ENCODE measurements at regions not wholly inside any gene's neighbourhood (a gene's known extent, or its start where the extent isn't known, plus 50 kb on each side); places are given as distances from the start of the nearest gene placed in this dataset.

DNA sequence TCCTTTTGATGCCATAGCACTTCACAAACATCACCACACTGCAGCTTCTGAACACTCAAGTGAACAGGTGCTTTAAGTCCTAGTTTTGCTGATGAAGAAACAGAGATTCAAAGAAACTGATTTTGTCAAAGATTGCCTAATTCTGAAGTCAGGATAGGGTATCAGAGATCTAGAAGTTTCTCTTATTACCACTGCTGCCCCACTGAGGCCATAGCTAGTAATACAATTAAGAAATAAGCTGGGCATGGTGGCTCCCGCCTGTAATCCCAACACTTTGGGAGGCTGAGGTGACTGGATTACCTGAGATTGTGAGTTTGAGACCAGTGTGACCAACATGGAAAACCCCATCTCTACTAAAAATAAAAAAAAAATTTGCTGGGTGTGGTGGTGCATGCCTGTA is 458.3 kb upstream of the SEL1L start:
- no peaks in the 10 kb centered on the region for H3K27me3 Mint-ChIP-seq (ENCODE audit: low read depth)
- ATAC-seq (peak; percentile 68; the same call in 1 of the 2 replicates), DNase-seq (ENCODE audit: low spot score) (no peak)
- no peaks in the 10 kb centered on the region for H3K36me3 Mint-ChIP-seq
- TF ChIP-seq, protein P1, sequence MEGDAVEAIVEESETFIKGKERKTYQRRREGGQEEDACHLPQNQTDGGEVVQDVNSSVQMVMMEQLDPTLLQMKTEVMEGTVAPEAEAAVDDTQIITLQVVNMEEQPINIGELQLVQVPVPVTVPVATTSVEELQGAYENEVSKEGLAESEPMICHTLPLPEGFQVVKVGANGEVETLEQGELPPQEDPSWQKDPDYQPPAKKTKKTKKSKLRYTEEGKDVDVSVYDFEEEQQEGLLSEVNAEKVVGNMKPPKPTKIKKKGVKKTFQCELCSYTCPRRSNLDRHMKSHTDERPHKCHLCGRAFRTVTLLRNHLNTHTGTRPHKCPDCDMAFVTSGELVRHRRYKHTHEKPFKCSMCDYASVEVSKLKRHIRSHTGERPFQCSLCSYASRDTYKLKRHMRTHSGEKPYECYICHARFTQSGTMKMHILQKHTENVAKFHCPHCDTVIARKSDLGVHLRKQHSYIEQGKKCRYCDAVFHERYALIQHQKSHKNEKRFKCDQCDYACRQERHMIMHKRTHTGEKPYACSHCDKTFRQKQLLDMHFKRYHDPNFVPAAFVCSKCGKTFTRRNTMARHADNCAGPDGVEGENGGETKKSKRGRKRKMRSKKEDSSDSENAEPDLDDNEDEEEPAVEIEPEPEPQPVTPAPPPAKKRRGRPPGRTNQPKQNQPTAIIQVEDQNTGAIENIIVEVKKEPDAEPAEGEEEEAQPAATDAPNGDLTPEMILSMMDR (IDR thresholded peaks at IDR 0.05), result peak; percentile 38
- TF ChIP-seq FOXP1 (CRISPR knock-in tag; IDR thresholded peaks at IDR 0.05; ENCODE audit: borderline replicate concordance) (no peak), JUN (CRISPR knock-in tag; IDR thresholded peaks at IDR 0.05) (no peak), NFATC4 (CRISPR knock-in tag; IDR thresholded peaks at IDR 0.05) (no peak)
- TF ChIP-seq, protein P2, sequence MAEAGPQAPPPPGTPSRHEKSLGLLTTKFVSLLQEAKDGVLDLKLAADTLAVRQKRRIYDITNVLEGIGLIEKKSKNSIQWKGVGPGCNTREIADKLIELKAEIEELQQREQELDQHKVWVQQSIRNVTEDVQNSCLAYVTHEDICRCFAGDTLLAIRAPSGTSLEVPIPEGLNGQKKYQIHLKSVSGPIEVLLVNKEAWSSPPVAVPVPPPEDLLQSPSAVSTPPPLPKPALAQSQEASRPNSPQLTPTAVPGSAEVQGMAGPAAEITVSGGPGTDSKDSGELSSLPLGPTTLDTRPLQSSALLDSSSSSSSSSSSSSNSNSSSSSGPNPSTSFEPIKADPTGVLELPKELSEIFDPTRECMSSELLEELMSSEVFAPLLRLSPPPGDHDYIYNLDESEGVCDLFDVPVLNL (CRISPR knock-in tag; IDR thresholded peaks at IDR 0.05; ENCODE audit: borderline replicate concordance, low read depth), result no peak
- H3K9me3 Mint-ChIP-seq, result peaks cover 3% of the 10 kb centered on the region; the same call in 1 of the 2 replicates
- ChIA-PET POLR2A (no interaction called here), CTCF (interaction anchor here (0.6 to 3.1 kb wide), 16 partner anchors 12 to 992 kb away, joined by 3 to 14 read pairs (median 4); no protein-coding TSS in a partner anchor)
- no peaks in the 10 kb centered on the region for H3K4me1 Mint-ChIP-seq
- no peak overlapping the region for H3K27ac Mint-ChIP-seq
- no peak overlapping the region for H3K4me3 Mint-ChIP-seq

GRCh38 chr14:81993432-81993831 is 459.8 kb upstream of the SEL1L start:
- Mint-ChIP-seq H3K36me3 (no peaks in the 10 kb centered on the region), H3K4me1 (no peaks in the 10 kb centered on the region), H3K27me3 (ENCODE audit: low read depth) (no peaks in the 10 kb centered on the region), H3K27ac (no peak overlapping the region), H3K4me3 (no peak overlapping the region), H3K9me3 (peaks cover 3% of the 10 kb centered on the region; the same call in 1 of the 2 replicates)
- ATAC-seq (no peak), DNase-seq (ENCODE audit: low spot score) (no peak)
- ChIA-PET POLR2A (no interaction called here), CTCF (interaction anchor here (1.4 to 1.9 kb wide), 3 partner anchors 16 to 370 kb away, joined by 4 to 11 read pairs (median 7); no protein-coding TSS in a partner anchor)
- TF ChIP-seq STAT6 (CRISPR knock-in tag; conservative IDR thresholded peaks at IDR 0.05; ENCODE audit: low read depth) (no peak), ZNF281 (CRISPR knock-in tag; IDR thresholded peaks at IDR 0.05) (no peak), ZNF425 (CRISPR knock-in tag; conservative IDR thresholded peaks at IDR 0.05) (no peak), NR2C2 (CRISPR knock-in tag; IDR thresholded peaks at IDR 0.05) (no peak), FOXP1 (CRISPR knock-in tag; IDR thresholded peaks at IDR 0.05; ENCODE audit: borderline replicate concordance) (no peak), ERG (CRISPR knock-in tag; IDR thresholded peaks at IDR 0.05) (no peak), KAT7 (CRISPR knock-in tag; IDR thresholded peaks at IDR 0.05; ENCODE audit: borderline replicate concordance) (no peak), NR1H2 (CRISPR knock-in tag; IDR thresholded peaks at IDR 0.05) (no peak), SMAD4 (CRISPR knock-in tag; IDR thresholded peaks at IDR 0.05) (no peak), SMAD3 (CRISPR knock-in tag; IDR thresholded peaks at IDR 0.05; ENCODE audit: borderline replicate concordance) (no peak), PREB (CRISPR knock-in tag; IDR thresholded peaks at IDR 0.05; ENCODE audit: borderline replicate concordance) (no peak), ZNF396 (CRISPR knock-in tag; IDR thresholded peaks at IDR 0.05; ENCODE audit: borderline replicate concordance) (no peak), ATF3 (CRISPR knock-in tag; conservative IDR thresholded peaks at IDR 0.05) (no peak)
- TF ChIP-seq, protein P2 (CRISPR knock-in tag; IDR thresholded peaks at IDR 0.05; ENCODE audit: borderline replicate concordance, low read depth), result no peak
- TF ChIP-seq, protein P3, sequence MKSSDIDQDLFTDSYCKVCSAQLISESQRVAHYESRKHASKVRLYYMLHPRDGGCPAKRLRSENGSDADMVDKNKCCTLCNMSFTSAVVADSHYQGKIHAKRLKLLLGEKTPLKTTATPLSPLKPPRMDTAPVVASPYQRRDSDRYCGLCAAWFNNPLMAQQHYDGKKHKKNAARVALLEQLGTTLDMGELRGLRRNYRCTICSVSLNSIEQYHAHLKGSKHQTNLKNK (CRISPR knock-in tag; IDR thresholded peaks at IDR 0.05), result no peak

All from WTC11 (cell line).